Rectal smooth muscle tissue (tissue), 1 donor: ENCODE measurements at regions not wholly inside any gene's neighbourhood (a gene's known extent, or its start where the extent isn't known, plus 50 kb on each side); places are given as distances from the start of the nearest gene placed in this dataset.
"Not testable (repeated sequence)": the region's sequence is repeated elsewhere in the genome, so short reads cannot be mapped to it uniquely, and the experiment has no call there.

Source experiments
- H3K27ac ChIP-seq: one replicate; pipeline ENCODE4 v1.7.0; 2013; ENCODE audit warnings: low read depth, low read length, inconsistent platforms
- H3K27me3 ChIP-seq: one replicate; pipeline ENCODE4 v1.7.0; 2013; ENCODE audit warnings: low read length; ENCODE audit not compliant: control insufficient read depth, insufficient read depth
- H3K36me3 ChIP-seq: one replicate; pipeline ENCODE4 v1.7.0; 2013; ENCODE audit warnings: low read length; ENCODE audit not compliant: control insufficient read depth, insufficient read depth
- H3K4me1 ChIP-seq: one replicate; pipeline ENCODE4 v1.7.0; 2013; ENCODE audit warnings: low read length; ENCODE audit not compliant: control insufficient read depth, insufficient read depth
- H3K4me3 ChIP-seq: one replicate; pipeline ENCODE4 v1.7.0; 2013; ENCODE audit warnings: low read length
- H3K9ac ChIP-seq: one replicate; pipeline ENCODE4 v1.7.0; 2013; ENCODE audit warnings: low read length

DNA sequence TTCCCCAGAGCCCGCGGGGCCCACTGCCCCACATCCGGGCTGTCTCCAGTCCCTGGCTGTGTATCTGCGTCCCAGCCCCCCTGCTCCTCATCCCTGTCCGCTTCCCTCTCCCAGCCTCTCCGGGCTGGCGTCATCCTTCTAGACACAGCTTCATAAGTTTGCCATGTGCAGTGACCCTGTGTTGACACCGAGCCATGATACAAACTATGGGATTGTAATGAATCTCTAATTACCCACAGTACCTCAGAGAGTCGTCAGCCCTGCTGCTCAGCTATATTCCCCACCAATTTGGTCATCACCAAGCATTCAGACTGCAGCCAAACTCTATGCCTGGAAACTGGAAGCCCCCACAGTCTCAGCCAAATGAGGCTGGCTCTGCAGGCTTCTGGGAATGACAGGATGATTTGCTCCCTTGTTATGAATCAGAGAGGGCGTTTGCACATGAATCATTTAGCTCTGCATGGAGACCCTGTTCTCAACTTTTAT lies 466.1 kb upstream of the ATP11B start:
- Histone ChIP-seq H3K27me3 (no peaks in the 10 kb centered on the region), H3K4me1 (no peaks in the 10 kb centered on the region), H3K9ac (no peak overlapping the region), H3K4me3 (no peak overlapping the region), H3K27ac (no peak overlapping the region), H3K36me3 (no peaks in the 10 kb centered on the region)

GRCh38 chr3:182330646-182331045 lies 462.7 kb upstream of the ATP11B start:
- H3K36me3 ChIP-seq = no peaks in the 10 kb centered on the region
- H3K27ac ChIP-seq = no peak overlapping the region
- H3K27me3 ChIP-seq = no peaks in the 10 kb centered on the region
- H3K4me3 ChIP-seq = no peak overlapping the region
- H3K9ac ChIP-seq = no peak overlapping the region
- H3K4me1 ChIP-seq = no peaks in the 10 kb centered on the region

DNA sequence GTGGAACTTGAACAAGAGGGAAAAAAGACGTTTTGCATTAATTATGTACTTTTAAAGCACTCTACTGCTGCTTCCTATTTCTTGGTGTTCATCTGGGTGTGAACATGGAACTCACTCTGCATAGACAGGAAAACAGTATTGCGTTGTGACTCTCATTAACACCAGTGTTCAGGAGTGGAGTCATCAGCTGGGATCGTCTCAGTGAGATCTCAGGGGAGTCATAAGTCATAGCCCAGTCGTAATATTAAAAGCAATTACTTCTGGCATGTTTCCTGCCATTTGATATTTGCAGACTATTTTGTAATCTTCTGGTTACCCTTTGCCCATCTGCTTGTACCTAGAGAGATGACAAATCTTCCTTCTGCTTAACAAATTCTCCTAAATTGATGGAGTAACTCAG lies 462.0 kb upstream of the ATP11B start:
- no peaks in the 10 kb centered on the region for H3K27me3 ChIP-seq

GRCh38 chr3:182342252-182342651 lies 451.1 kb upstream of the ATP11B start:
- Histone ChIP-seq H3K9ac (no peak overlapping the region), H3K27me3 (no peaks in the 10 kb centered on the region), H3K27ac (no peak overlapping the region), H3K4me1 (no peaks in the 10 kb centered on the region), H3K36me3 (no peaks in the 10 kb centered on the region), H3K4me3 (no peak overlapping the region)

More for the DNA sequence above, 462.0 kb upstream of the ATP11B start:
- Histone ChIP-seq H3K9ac (no peak overlapping the region), H3K4me1 (no peaks in the 10 kb centered on the region), H3K27ac (no peak overlapping the region), H3K4me3 (no peak overlapping the region), H3K36me3 (no peaks in the 10 kb centered on the region)

- H3K4me1 ChIP-seq, H3K27ac ChIP-seq, H3K27me3 ChIP-seq, H3K9ac ChIP-seq, H3K4me3 ChIP-seq, H3K36me3 ChIP-seq: not testable (repeated sequence)
Measured at GRCh38 chr3:182344026-182344425, 449.3 kb upstream of the ATP11B start.

- Histone ChIP-seq H3K27me3 (no peaks in the 10 kb centered on the region), H3K4me1 (no peaks in the 10 kb centered on the region), H3K4me3 (no peak overlapping the region), H3K36me3 (no peaks in the 10 kb centered on the region), H3K27ac (no peak overlapping the region), H3K9ac (no peak overlapping the region)
Measured at GRCh38 chr3:182349051-182349450, 444.3 kb upstream of the ATP11B start.

DNA sequence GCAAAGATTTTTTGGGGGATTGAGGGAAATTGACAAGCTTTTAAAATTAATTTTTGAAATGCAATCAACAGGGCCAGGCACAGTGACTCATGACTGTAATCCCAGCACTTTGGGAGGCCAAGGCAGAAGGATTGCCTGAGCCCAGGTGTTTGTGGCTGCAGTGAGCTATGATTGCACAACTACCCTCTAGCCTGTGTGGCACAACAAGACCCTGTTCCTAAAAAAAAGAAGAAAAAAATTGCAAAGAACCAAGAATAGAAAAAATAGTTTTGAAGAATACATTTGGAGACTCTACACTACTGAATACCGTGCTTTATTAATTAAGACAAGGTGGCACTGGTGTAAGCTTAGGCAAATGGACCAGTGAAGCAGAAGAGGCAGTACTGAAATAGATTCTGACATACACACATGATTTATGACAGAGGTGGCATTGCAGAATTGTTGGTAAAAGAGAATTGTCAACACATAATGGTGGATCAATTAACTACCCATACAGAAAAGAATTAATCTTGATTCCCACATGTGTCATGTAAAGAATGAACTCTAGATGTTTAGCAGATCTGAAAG lies 443.3 kb upstream of the ATP11B start:
- H3K4me3 ChIP-seq = no peak overlapping the region
- H3K27ac ChIP-seq = no peak overlapping the region
- no peaks in the 10 kb centered on the region for H3K4me1 ChIP-seq
- H3K36me3 ChIP-seq = no peaks in the 10 kb centered on the region
- no peaks in the 10 kb centered on the region for H3K27me3 ChIP-seq
- no peak overlapping the region for H3K9ac ChIP-seq

DNA sequence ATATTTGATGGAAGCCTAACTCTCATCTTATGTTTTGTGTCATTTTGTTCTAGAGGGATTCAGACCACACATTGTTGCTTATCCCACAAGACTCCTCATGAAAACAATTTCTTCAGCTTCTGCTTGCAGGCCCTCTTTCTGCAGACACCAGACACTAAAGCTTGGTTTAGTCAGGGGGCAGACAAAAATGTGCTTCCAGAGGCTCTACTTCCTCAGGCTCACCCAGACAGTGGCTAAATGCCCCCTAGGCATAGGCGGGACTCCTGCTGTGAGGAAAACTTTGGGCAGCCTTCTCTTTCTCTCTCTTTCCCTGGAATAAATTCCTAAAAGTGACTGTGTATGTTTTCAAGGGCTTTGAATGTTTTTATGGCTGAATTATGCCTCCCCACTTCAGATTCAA lies 435.4 kb upstream of the ATP11B start:
- H3K4me1 ChIP-seq = no peaks in the 10 kb centered on the region
- no peaks in the 10 kb centered on the region for H3K27me3 ChIP-seq
- H3K36me3 ChIP-seq = no peaks in the 10 kb centered on the region
- H3K27ac ChIP-seq = no peak overlapping the region
- H3K4me3 ChIP-seq = no peak overlapping the region
- no peak overlapping the region for H3K9ac ChIP-seq

DNA sequence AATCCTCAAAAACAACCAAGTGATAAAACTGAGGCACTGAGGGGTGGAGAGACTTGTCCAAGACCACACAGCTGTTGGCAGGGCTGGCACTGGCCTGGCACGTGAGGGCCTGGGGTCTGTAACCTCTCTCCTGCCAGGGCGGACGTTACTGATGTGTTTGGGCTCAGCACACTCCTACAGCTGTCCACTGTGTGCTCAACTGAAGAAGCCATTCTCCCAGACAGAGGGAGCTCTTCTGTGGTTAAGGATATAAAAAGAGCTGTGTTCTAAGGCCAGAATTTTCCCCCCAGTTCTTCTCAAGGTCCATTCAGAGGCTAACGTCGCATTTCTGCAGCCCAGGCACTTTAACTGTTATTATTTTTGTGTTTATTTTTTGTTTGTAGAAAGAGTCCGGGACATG lies 429.0 kb upstream of the ATP11B start:
- Histone ChIP-seq H3K4me3 (no peak overlapping the region), H3K36me3 (no peaks in the 10 kb centered on the region), H3K27ac (no peak overlapping the region), H3K9ac (no peak overlapping the region), H3K27me3 (no peaks in the 10 kb centered on the region), H3K4me1 (no peaks in the 10 kb centered on the region)

- Histone ChIP-seq H3K9ac (no peak overlapping the region), H3K27me3 (no peaks in the 10 kb centered on the region), H3K4me3 (no peak overlapping the region), H3K36me3 (no peaks in the 10 kb centered on the region), H3K4me1 (no peaks in the 10 kb centered on the region), H3K27ac (no peak overlapping the region)
Measured at GRCh38 chr3:182364723-182365650, 428.3 kb upstream of the ATP11B start.

- Histone ChIP-seq H3K9ac (no peak overlapping the region), H3K27me3 (no peaks in the 10 kb centered on the region), H3K4me1 (no peaks in the 10 kb centered on the region), H3K4me3 (no peak overlapping the region), H3K27ac (no peak overlapping the region), H3K36me3 (no peaks in the 10 kb centered on the region)
Measured at GRCh38 chr3:182366746-182367145, 426.6 kb upstream of the ATP11B start.

DNA sequence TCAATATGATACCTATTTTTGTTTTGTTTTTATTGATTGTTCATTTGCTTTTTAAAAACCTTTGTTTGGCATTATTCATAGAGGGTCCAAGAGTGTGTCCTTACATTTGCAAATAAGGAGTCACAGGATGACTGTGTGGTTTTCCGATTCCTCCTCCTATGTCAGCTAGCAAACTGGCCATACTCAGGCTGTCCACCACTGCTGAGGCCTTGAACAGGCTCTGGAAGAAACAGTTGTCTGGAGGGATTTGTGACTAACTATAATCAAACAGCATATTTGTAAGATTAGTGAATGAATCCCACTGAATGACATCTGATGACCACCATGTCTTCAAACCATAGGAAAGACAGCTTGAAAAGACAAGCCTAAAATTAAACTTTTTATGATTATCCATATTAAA lies 423.4 kb upstream of the ATP11B start:
- Histone ChIP-seq H3K4me3 (no peak overlapping the region), H3K27ac (no peak overlapping the region), H3K36me3 (no peaks in the 10 kb centered on the region), H3K9ac (no peak overlapping the region), H3K4me1 (no peaks in the 10 kb centered on the region), H3K27me3 (no peaks in the 10 kb centered on the region)

DNA sequence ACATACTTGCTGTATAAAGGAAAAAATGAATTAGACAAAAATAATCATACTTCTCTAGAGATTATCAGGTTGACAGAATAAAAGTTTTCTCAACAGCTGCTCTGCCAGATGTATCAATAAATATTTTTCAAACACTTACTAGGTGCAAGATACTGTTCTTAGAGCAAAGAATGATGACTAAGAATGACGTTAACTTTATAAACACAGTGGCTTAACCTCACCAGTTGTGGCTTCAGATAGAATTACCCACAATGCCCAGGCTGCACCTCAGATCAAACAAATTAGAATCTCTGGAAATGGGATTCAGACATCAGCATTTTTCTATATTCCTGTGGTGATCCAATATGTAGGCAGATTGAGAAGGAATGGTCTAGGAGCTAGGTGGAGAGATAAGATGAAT lies 422.4 kb upstream of the ATP11B start:
- Histone ChIP-seq H3K36me3 (no peaks in the 10 kb centered on the region), H3K9ac (no peak overlapping the region), H3K4me1 (no peaks in the 10 kb centered on the region), H3K4me3 (no peak overlapping the region), H3K27ac (no peak overlapping the region), H3K27me3 (no peaks in the 10 kb centered on the region)
